Activated T-cell treated with anti-CD3 and anti-CD28 coated beads for 4 hours (primary cell): ENCODE measurements at regions not wholly inside any gene's neighbourhood (a gene's known extent, or its start where the extent isn't known, plus 50 kb on each side); places are given as distances from the start of the nearest gene placed in this dataset.

Experiments
- DNase-seq: peaks from one replicate; pipeline ENCODE4 v3.0.0-alpha.2; 2020

- DNase-seq = no peak
Observed at GRCh38 chr16:26992666-26993349, 73.9 kb upstream of the C16orf82 start.

DNA sequence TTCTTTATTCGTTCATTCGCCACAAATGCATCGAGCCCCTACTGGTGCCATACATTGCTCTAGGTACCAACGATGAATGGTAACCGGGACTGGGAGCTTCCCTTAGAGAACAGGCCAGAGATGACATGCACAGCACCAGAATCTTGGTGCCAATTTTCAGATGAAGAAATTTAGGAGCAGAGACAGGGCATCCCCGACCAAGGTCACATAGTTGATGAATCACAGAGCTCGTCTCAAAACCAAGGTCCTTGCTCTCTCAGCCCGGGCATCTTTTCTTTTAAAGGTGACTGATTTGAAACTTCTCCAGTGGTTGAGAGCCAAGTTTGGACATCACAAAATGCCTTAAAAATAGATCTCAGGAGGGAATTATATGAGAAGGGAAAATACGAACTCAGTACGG, 73.2 kb upstream of the C16orf82 start:
- DNase-seq = no peak

- no peak for DNase-seq
Observed at GRCh38 chr16:26993963-26994362, 72.8 kb upstream of the C16orf82 start.

GRCh38 chr16:26995522-26995921, 71.2 kb upstream of the C16orf82 start:
- DNase-seq = no peak

DNA sequence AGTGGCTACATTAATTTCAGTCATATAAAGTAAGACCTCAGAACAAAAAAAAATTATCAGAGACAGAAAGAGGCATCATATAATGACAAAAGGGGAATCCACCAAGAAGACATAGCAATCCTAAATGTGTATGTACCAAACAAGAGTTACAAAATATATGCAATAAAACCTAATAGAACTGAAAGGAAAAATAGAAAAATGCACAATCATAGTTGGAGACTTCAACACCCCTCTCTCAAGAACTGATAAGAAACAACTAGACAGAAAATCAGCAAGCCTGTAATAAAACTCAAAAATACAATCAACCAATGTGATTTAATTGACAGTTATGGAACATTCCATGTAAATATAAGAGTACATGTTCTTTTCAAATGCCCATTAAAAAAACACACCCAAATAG, 61.3 kb upstream of the C16orf82 start:
- no peak for DNase-seq
